Hypothalamus (tissue), 51 donors: ENCODE measurements at regions not wholly inside any gene's neighbourhood (a gene's known extent, or its start where the extent isn't known, plus 50 kb on each side); places are given as distances from the start of the nearest gene placed in this dataset.

Source experiments
- DNase-seq, 51 donors: peaks; one replicate each; lab custom pipeline; 2025; lab: John Stamatoyannopoulos, UW

- no peak for DNase-seq
These were observed 382.2 kb downstream of the FUT8 start for GRCh38 chr14:65794674-65795279.

- DNase-seq = no peak
These were observed 385.7 kb downstream of the FUT8 start for GRCh38 chr14:65798216-65798615.

DNA sequence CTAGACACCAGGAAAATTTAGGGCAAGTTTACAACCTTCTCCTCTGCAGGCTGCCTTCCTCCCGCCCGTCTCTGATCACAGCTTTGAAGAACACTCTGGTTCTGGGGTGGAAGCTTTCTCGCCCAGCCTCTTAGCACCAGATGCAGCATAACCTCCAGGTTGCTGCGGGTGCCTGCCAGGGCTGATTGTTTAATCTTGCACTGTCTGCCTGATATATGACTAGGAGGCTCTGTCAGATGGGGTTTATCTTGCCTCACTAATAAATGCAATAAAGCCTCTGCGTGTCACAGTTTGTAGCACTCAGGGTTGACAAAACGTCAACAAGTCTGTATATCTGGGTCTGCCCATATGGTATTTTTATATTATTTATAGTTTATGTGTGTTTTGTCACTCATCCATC lies 388.2 kb downstream of the FUT8 start:
- DNase-seq = no peak

DNA sequence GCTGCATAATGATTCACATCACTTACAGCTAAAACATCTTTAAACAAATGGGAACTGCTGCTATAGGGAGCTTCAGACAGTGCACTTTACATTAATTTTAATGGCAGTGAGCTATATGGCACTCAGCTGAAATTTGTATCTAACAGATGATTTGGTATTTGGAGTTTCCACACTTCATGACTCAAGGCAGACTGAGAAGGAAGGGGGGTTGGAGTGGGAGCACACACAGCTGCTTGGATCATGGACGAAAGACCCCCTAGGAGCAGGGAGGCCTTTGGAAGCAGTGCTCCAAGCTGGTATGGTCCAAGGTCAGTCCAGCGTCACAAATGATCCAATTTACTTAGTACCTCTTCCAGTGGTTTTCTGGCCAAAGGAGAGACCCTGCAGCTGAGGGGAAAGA lies 389.7 kb downstream of the FUT8 start:
- DNase-seq = no peak

- no peak for DNase-seq
These were observed 391.4 kb downstream of the FUT8 start for GRCh38 chr14:65803885-65804284.

GRCh38 chr14:65804439-65805112 lies 392.0 kb downstream of the FUT8 start:
- DNase-seq = peak in 1 of 51 donors; percentile 19

GRCh38 chr14:65805113-65805473 lies 392.6 kb downstream of the FUT8 start:
- DNase-seq = no peak

GRCh38 chr14:65808390-65808789 lies 395.9 kb downstream of the FUT8 start:
- DNase-seq = no peak

DNA sequence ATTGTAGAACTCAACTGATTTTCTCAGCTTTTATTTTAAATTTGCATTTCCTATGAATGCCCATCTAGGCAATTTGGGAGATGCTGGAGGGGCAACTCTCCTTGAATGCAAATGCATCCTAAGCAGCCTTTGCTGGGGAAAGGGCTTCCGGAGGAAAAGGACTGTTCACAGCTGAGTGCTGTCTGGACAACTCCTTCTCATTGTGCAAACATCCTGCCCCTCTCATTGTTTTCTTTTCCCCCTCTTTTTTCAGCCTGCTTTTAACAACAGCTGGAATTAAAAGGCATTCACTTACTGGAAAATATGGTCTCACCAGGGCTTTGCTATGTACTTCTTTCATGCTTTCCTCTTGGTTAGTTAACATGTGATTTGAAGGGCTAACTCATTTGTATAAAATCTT lies 397.8 kb downstream of the FUT8 start:
- DNase-seq = no peak

DNA sequence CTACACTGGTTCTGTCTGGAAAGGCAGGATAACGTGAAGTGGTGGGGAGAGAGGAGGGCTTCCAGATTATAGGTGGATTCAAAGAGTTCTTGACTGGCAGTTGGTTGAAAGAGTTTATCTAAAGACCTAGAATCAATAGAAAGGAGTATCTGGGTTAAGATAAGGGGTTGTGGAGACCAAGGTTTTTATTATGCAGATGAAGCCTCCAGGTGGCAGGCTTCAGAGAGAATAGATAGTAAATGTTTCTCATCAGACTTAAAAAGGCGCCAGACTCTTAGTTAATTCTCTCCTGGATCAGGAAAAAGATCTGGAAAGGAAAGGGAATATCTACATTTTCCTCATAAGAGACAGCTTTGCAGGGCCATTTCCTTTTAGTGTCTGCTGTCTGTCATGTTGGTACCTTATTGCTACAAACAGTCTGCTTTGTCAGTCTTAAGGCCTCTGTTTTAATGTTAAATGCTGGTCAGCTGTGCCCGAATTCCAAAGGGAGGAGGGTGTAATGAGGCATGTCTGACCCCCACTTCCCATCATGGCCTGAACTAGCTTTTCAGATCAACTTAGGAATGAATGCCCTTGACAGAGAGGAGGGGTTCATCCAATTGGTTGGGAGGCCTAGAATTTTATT lies 401.3 kb downstream of the FUT8 start:
- DNase-seq = no peak

DNA sequence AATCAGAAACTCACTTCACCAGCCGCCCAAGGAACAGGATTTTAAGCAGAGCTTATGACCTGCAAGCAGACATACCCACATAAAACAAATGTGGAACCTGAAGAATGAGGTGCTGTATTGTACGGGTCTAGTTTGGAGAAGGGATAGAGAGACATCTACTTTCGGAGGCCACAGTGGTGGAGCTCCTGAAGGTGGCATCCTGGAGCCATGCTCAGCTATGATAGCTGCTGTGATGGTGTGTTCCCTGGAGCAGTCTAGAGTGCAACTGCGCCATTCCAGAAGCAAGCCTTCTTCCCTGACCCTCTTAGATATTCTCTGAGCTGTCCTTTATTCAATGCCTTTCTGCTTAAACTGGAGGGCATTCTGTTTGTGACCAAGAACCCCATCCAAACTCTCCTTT lies 402.6 kb downstream of the FUT8 start:
- no peak for DNase-seq

DNA sequence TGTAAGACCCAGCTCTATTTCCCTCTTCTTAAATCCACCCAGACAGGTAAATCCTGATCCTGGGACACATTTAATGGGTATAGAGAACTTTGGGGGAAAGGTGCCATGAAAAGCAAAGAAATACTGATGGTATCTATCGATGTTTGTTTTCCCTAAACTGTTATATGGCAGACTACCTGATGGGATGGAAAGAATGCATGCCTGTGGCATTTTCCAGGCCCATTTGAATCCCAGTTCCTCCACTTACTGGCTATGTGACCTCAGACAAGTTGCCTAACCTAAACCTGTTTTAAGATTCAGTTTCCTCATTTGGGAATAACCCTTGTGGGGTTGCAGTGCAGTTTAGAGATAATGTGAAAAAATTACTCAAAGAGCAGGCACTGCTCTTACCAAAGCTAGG lies 404.5 kb downstream of the FUT8 start:
- no peak for DNase-seq

GRCh38 chr14:65819569-65819968 lies 407.0 kb downstream of the FUT8 start:
- DNase-seq = no peak

DNA sequence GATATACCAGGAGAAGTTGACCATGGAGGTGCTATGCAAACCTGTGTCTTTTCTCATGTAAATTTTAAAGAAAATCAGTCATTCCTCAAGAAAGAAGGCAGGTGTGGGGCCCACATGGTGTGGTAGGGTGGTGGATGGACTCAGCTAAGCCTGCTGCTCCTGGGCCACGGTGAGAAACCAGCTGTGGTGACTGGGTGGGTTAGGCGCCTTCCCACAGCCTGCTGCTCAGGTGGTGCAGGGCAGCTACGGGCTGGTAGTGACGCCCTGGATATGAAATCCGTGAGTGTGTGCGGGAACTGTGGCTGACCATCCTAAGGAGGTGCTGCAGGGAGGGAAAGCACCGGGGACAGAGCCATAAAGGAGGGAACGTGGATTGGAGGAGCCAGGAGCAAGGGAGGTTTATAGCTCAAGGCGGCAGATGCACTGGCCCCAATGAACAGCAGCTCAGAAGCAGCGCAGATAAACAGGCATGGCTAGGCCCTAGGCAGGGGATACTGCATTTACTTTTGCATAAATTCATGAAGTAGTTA lies 408.8 kb downstream of the FUT8 start:
- DNase-seq = no peak

GRCh38 chr14:65824285-65824977 lies 411.9 kb downstream of the FUT8 start:
- DNase-seq = peak in 31 of 51 donors; percentile 0 to 66 (median 13)

GRCh38 chr14:65824978-65825299 lies 412.4 kb downstream of the FUT8 start:
- DNase-seq = no peak

DNA sequence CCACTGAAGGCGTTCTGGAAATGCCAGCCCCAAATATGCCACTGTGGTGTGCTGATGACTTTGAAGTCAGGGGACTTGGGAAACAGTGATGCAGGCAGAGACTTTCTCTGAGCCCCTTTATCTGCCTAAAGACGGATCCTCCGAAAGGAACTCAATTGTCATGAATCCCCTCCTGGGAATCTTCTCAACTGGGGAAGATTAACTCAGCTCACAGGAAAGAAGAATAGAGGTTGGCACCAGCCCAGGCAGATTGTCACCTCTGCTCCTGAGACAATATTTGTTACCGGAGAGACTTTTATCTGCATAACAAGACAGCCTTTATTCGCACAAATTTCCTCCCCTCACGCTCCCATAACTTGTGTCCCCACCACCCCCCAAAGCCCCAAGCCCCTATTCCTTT lies 414.4 kb downstream of the FUT8 start:
- no peak for DNase-seq

GRCh38 chr14:65827520-65827919 lies 415.0 kb downstream of the FUT8 start:
- DNase-seq = no peak

- DNase-seq = no peak
These were observed 415.9 kb downstream of the FUT8 start for GRCh38 chr14:65828396-65828795.

GRCh38 chr14:65832431-65833266 lies 420.1 kb downstream of the FUT8 start:
- DNase-seq = no peak
